ENCODE measurements at regions not wholly inside any gene's neighbourhood (a gene's known extent, or its start where the extent isn't known, plus 50 kb on each side); places are given as distances from the start of the nearest gene placed in this dataset.
"Not testable (repeated sequence)": the region's sequence is repeated elsewhere in the genome, so short reads cannot be mapped to it uniquely, and the experiment has no call there.

- no peak for DNase-seq (ENCODE audit: low read depth, low spot score)
- in situ Hi-C loops (cut with HindIII; ENCODE audit: low pct_unique_long_range_greater_than_20kb, low sequenced_read_pairs), result no loop called here
These were observed 68.2 kb downstream of the ATP23 start for GRCh38 chr12:58009405-58010195.

GRCh38 chr12:58011676-58012075, 70.3 kb downstream of the ATP23 start:
- in situ Hi-C loops (cut with HindIII; ENCODE audit: low pct_unique_long_range_greater_than_20kb, low sequenced_read_pairs), result no loop called here
- DNase-seq (ENCODE audit: low read depth, low spot score), result no peak

- in situ Hi-C loops (cut with HindIII; ENCODE audit: low pct_unique_long_range_greater_than_20kb, low sequenced_read_pairs); DNase-seq (ENCODE audit: low read depth, low spot score): not testable (repeated sequence)
These were observed 81.1 kb downstream of the ATP23 start for GRCh38 chr12:58022379-58023020.

GRCh38 chr12:58025431-58025830, 84.1 kb downstream of the ATP23 start:
- in situ Hi-C loops (cut with HindIII; ENCODE audit: low pct_unique_long_range_greater_than_20kb, low sequenced_read_pairs), result no loop called here
- DNase-seq (ENCODE audit: low read depth, low spot score), result no peak

- DNase-seq (ENCODE audit: low read depth, low spot score), result no peak
- in situ Hi-C loops (cut with HindIII; ENCODE audit: low pct_unique_long_range_greater_than_20kb, low sequenced_read_pairs), result no loop called here
These were observed 85.1 kb downstream of the ATP23 start for GRCh38 chr12:58026426-58026825.

GRCh38 chr12:58026897-58027891, 85.8 kb downstream of the ATP23 start:
- DNase-seq (ENCODE audit: low read depth, low spot score), result no peak
- in situ Hi-C loops (cut with HindIII; ENCODE audit: low pct_unique_long_range_greater_than_20kb, low sequenced_read_pairs), result no loop called here

- DNase-seq (ENCODE audit: low read depth, low spot score), result no peak
- in situ Hi-C loops (cut with HindIII; ENCODE audit: low pct_unique_long_range_greater_than_20kb, low sequenced_read_pairs), result no loop called here
These were observed 86.9 kb downstream of the ATP23 start for GRCh38 chr12:58028294-58028693.

GRCh38 chr12:58029260-58029659, 87.9 kb downstream of the ATP23 start:
- no peak for DNase-seq (ENCODE audit: low read depth, low spot score)
- in situ Hi-C loops (cut with HindIII; ENCODE audit: low pct_unique_long_range_greater_than_20kb, low sequenced_read_pairs), result no loop called here

GRCh38 chr12:58030566-58031279, 89.4 kb downstream of the ATP23 start:
- in situ Hi-C loops (cut with HindIII; ENCODE audit: low pct_unique_long_range_greater_than_20kb, low sequenced_read_pairs), result no loop called here
- DNase-seq (ENCODE audit: low read depth, low spot score), result no peak

- no peak for DNase-seq (ENCODE audit: low read depth, low spot score)
- in situ Hi-C loops (cut with HindIII; ENCODE audit: low pct_unique_long_range_greater_than_20kb, low sequenced_read_pairs), result no loop called here
These were observed 90.8 kb downstream of the ATP23 start for GRCh38 chr12:58032156-58032555.

GRCh38 chr12:58033831-58034230, 92.5 kb downstream of the ATP23 start:
- no peak for DNase-seq (ENCODE audit: low read depth, low spot score)
- in situ Hi-C loops (cut with HindIII; ENCODE audit: low pct_unique_long_range_greater_than_20kb, low sequenced_read_pairs), result no loop called here

GRCh38 chr12:58034311-58034710, 92.9 kb downstream of the ATP23 start:
- DNase-seq (ENCODE audit: low read depth, low spot score), result no peak
- in situ Hi-C loops (cut with HindIII; ENCODE audit: low pct_unique_long_range_greater_than_20kb, low sequenced_read_pairs), result no loop called here

- DNase-seq (ENCODE audit: low read depth, low spot score), result no peak
- in situ Hi-C loops (cut with HindIII; ENCODE audit: low pct_unique_long_range_greater_than_20kb, low sequenced_read_pairs), result no loop called here
These were observed 93.3 kb downstream of the ATP23 start for GRCh38 chr12:58034712-58035111.

- no peak for DNase-seq (ENCODE audit: low read depth, low spot score)
These were observed 100.1 kb downstream of the ATP23 start for GRCh38 chr12:58041441-58041840.

GRCh38 chr12:58044966-58045365, 103.6 kb downstream of the ATP23 start:
- DNase-seq (ENCODE audit: low read depth, low spot score), result no peak
- in situ Hi-C loops (cut with HindIII; ENCODE audit: low pct_unique_long_range_greater_than_20kb, low sequenced_read_pairs), result no loop called here

More at GRCh38 chr12:58041441-58041840, 100.1 kb downstream of the ATP23 start:
- in situ Hi-C loops (cut with HindIII; ENCODE audit: low pct_unique_long_range_greater_than_20kb, low sequenced_read_pairs), result no loop called here

GRCh38 chr12:58046271-58046670, 104.9 kb downstream of the ATP23 start:
- in situ Hi-C loops (cut with HindIII; ENCODE audit: low pct_unique_long_range_greater_than_20kb, low sequenced_read_pairs), result no loop called here
- DNase-seq (ENCODE audit: low read depth, low spot score), result no peak

GRCh38 chr12:58051378-58051777, 110.0 kb downstream of the ATP23 start:
- in situ Hi-C loops (cut with HindIII; ENCODE audit: low pct_unique_long_range_greater_than_20kb, low sequenced_read_pairs), result no loop called here
- no peak for DNase-seq (ENCODE audit: low read depth, low spot score)
